H9 (cell line): ENCODE measurements at regions not wholly inside any gene's neighbourhood (a gene's known extent, or its start where the extent isn't known, plus 50 kb on each side); places are given as distances from the start of the nearest gene placed in this dataset.

Experiments used
- DNase-seq: peaks from one replicate; pipeline ENCODE4 v3.0.0-alpha.2; 2017
- H2AFZ ChIP-seq: one replicate; pipeline ENCODE4 v1.6.1; 2013; ENCODE audit warnings: mild to moderate bottlenecking, low read length, control low read depth, moderate library complexity
- H2AK5ac ChIP-seq: 2 replicates; pipeline ENCODE4 v1.6.1; 2013; ENCODE audit warnings: low read length, control low read depth, mixed read lengths; ENCODE audit not compliant: insufficient read length
- H2BK120ac ChIP-seq: one replicate; pipeline ENCODE4 v1.6.1; 2013; ENCODE audit warnings: low read depth, mild to moderate bottlenecking, low read length, control low read depth, inconsistent platforms; ENCODE audit not compliant: poor library complexity, severe bottlenecking
- H2BK12ac ChIP-seq: 2 replicates; pipeline ENCODE4 v1.6.1; 2013; ENCODE audit warnings: low read length, control low read depth, mixed read lengths, low read depth; ENCODE audit not compliant: insufficient read length
- H2BK15ac ChIP-seq: 2 replicates; pipeline ENCODE4 v1.6.1; 2013; ENCODE audit warnings: low read depth, low read length, control low read depth
- H2BK20ac ChIP-seq: one replicate; pipeline ENCODE4 v1.6.1; 2013; ENCODE audit warnings: low read depth, mild to moderate bottlenecking, low read length, control low read depth, inconsistent platforms; ENCODE audit not compliant: poor library complexity, severe bottlenecking
- H2BK5ac ChIP-seq: 2 replicates; pipeline ENCODE4 v1.6.1; 2013; ENCODE audit warnings: low read length, control low read depth, mixed read lengths; ENCODE audit not compliant: insufficient read length
- H3K14ac ChIP-seq: 2 replicates; pipeline ENCODE4 v1.6.1; 2013; ENCODE audit warnings: low read length, control low read depth; ENCODE audit not compliant: insufficient read depth
- H3K18ac ChIP-seq: 2 replicates; pipeline ENCODE4 v1.6.1; 2013; ENCODE audit warnings: low read depth, mild to moderate bottlenecking, mixed read lengths, low read length, control low read depth; ENCODE audit not compliant: insufficient read length
- H3K23ac ChIP-seq: 2 replicates; pipeline ENCODE4 v1.6.1; 2013; ENCODE audit warnings: low read length, control low read depth, mixed read lengths, low read depth; ENCODE audit not compliant: insufficient read length
- H3K23me2 ChIP-seq: 2 replicates; pipeline ENCODE4 v1.6.1; 2013; ENCODE audit warnings: low read depth, mild to moderate bottlenecking, mixed read lengths, low read length, control low read depth; ENCODE audit not compliant: insufficient read length, poor library complexity, severe bottlenecking
- H3K27ac ChIP-seq: 2 replicates; pipeline ENCODE4 v1.5.1; 2013; ENCODE audit warnings: low read length, control low read depth, mixed read lengths, low read depth; ENCODE audit not compliant: insufficient read length
- H3K27me3 ChIP-seq: 2 replicates; pipeline ENCODE4 v1.6.1; 2013; ENCODE audit warnings: low read length, control low read depth, inconsistent platforms; ENCODE audit not compliant: insufficient read depth
- H3K4ac ChIP-seq: 2 replicates; pipeline ENCODE4 v1.6.1; 2013; ENCODE audit warnings: low read depth, mild to moderate bottlenecking, control low read depth, inconsistent platforms, low read length, moderate library complexity
- H3K4me1 ChIP-seq: 2 replicates; pipeline ENCODE4 v1.6.1; 2013; ENCODE audit warnings: low read length, control low read depth, inconsistent platforms; ENCODE audit not compliant: insufficient read depth
- H3K4me2 ChIP-seq: 2 replicates; pipeline ENCODE4 v1.6.1; 2013; ENCODE audit warnings: low read length, control low read depth, mixed read lengths; ENCODE audit not compliant: insufficient read length, insufficient read depth
- H3K56ac ChIP-seq: 2 replicates; pipeline ENCODE4 v1.6.1; 2013; ENCODE audit warnings: low read depth, mild to moderate bottlenecking, mixed read lengths, low read length, control low read depth; ENCODE audit not compliant: insufficient read length
- H3K79me1 ChIP-seq: 2 replicates; pipeline ENCODE4 v1.6.1; 2013; ENCODE audit warnings: low read depth, mild to moderate bottlenecking, moderate library complexity, low read length, control low read depth, inconsistent platforms; ENCODE audit not compliant: insufficient read depth, poor library complexity, severe bottlenecking
- H3K79me2 ChIP-seq: 2 replicates; pipeline ENCODE4 v1.6.1; 2013; ENCODE audit warnings: low read length, control low read depth, inconsistent platforms; ENCODE audit not compliant: insufficient read depth
- H3K9ac ChIP-seq: 2 replicates; pipeline ENCODE4 v1.6.1; 2013; ENCODE audit warnings: low read length, control low read depth, mixed read lengths; ENCODE audit not compliant: insufficient read length; ENCODE audit errors: extremely low read depth
- H3K9me3 ChIP-seq: one replicate; pipeline ENCODE4 v1.6.1; 2013; ENCODE audit warnings: low read depth, low read length, inconsistent platforms; ENCODE audit not compliant: control insufficient read depth
- H3T11ph ChIP-seq: one replicate; pipeline ENCODE4 v1.6.1; 2013; ENCODE audit warnings: mild to moderate bottlenecking, low read length, control low read depth, inconsistent platforms
- H4K20me1 ChIP-seq: one replicate; pipeline ENCODE4 v1.6.1; 2013; ENCODE audit not compliant: control insufficient read depth, insufficient read length, insufficient read depth
- H4K5ac ChIP-seq: 2 replicates; pipeline ENCODE4 v1.6.1; 2013; ENCODE audit warnings: low read depth, mild to moderate bottlenecking, mixed read lengths, low read length, control low read depth; ENCODE audit not compliant: insufficient read length
- H4K8ac ChIP-seq: replicated peaks from 2 replicates; pipeline ENCODE4 v1.6.1; 2013; ENCODE audit warnings: low read length, control low read depth, mixed read lengths, low read depth; ENCODE audit not compliant: insufficient read length
- H4K91ac ChIP-seq: 2 replicates; pipeline ENCODE4 v1.6.1; 2013; ENCODE audit warnings: low read depth, mild to moderate bottlenecking, moderate library complexity, mixed read lengths, low read length, control low read depth; ENCODE audit not compliant: insufficient read length
- H3K27ac Mint-ChIP-seq, 3 experiments: 2 replicates in 2 of 3; 3 replicates in 1 of 3; pipeline ENCODE4 v1.8.0; 2020 to 2021; ENCODE audit warnings: mixed read lengths in 3 of 3, mild to moderate bottlenecking in 1 of 3, moderate library complexity in 1 of 3
- H3K27me3 Mint-ChIP-seq: 2 replicates; pipeline ENCODE4 v1.8.0; 2021; ENCODE audit warnings: low read depth, mild to moderate bottlenecking, moderate library complexity, mixed read lengths
- H3K36me3 Mint-ChIP-seq, 3 experiments: 2 replicates in 2 of 3; 3 replicates in 1 of 3; pipeline ENCODE4 v1.8.0; 2020 to 2021; ENCODE audit warnings: low read depth in 3 of 3, mixed read lengths in 3 of 3; ENCODE audit not compliant: insufficient read depth in 1 of 3
- H3K4me1 Mint-ChIP-seq, 2 experiments: 2 replicates each; pipeline ENCODE4 v1.8.0; 2020; ENCODE audit warnings: mixed read lengths in 2 of 2
- H3K4me3 Mint-ChIP-seq, 2 experiments: 2 replicates in 1 of 2; 3 replicates in 1 of 2; pipeline ENCODE4 v1.8.0; 2020 to 2021; ENCODE audit warnings: mild to moderate bottlenecking in 2 of 2, mixed read lengths in 2 of 2, moderate library complexity in 1 of 2
- H3K9me3 Mint-ChIP-seq, 2 experiments: 2 replicates in 1 of 2; 3 replicates in 1 of 2; pipeline ENCODE4 v1.8.0; 2020; ENCODE audit warnings: mild to moderate bottlenecking in 2 of 2, mixed read lengths in 2 of 2, moderate library complexity in 1 of 2
- CTCF ChIP-seq: fragments of 200-600 bp; sonication (generic); conservative IDR thresholded peaks from 3 replicates; pipeline ENCODE4 v1.8.0; 2021; ENCODE audit warnings: antibody characterized with exemption, mild to moderate bottlenecking
- WGBS: extraction: QIAGEN DNeasy Blood & Tissue Kit; methylation state at CpG from one replicate; pipeline ENCODE4 v1.1.7; 2013; ENCODE audit warnings: missing lambda C conversion rate, low lambda C conversion rate, mixed read lengths; ENCODE audit not compliant: insufficient read length; ENCODE audit errors: extremely low coverage; 5-methylcytosine and 5-hydroxymethylcytosine counted together

- peaks cover 0 to 4% (median 1%) of the 10 kb centered on the region in 3 experiments; a peak in 3 of 7 replicates for H3K36me3 Mint-ChIP-seq
- no peaks in the 10 kb centered on the region for H4K20me1 ChIP-seq
- H4K5ac ChIP-seq = no peak overlapping the region
- peaks cover 2 to 3% of the 10 kb centered on the region in 2 experiments; a peak in 2 of 5 replicates for H3K9me3 Mint-ChIP-seq
- no peak overlapping the region for H4K8ac ChIP-seq
- no peak overlapping the region for H2BK120ac ChIP-seq
- H2BK5ac ChIP-seq = no peak overlapping the region
- peaks cover 2% of the 10 kb centered on the region; the same call in 1 of the 2 replicates for H3K4me1 ChIP-seq
- H3K23me2 ChIP-seq = no peaks in the 10 kb centered on the region
- H3K4me2 ChIP-seq = no peak overlapping the region
- no peak overlapping the region for H3K9ac ChIP-seq
- H3K4me1 Mint-ChIP-seq = peaks cover 13 to 17% of the 10 kb centered on the region in 2 experiments
- peak; percentile 48; the same call in 2 of the 3 replicates for TF ChIP-seq CTCF
- H3K27me3 Mint-ChIP-seq = peaks cover 7% of the 10 kb centered on the region
- WGBS = no CpG with 5 or more reads among the region's 2 CpGs
- no peak overlapping the region for H3K4ac ChIP-seq
- H3K18ac ChIP-seq = no peak overlapping the region
- H3K56ac ChIP-seq = no peak overlapping the region
- H3K9me3 ChIP-seq = no peaks in the 10 kb centered on the region
- H3K27ac Mint-ChIP-seq = no peak overlapping the region
- H2BK12ac ChIP-seq = no peak overlapping the region
- H2AFZ ChIP-seq = no peak overlapping the region
- H3K79me2 ChIP-seq = no peaks in the 10 kb centered on the region
- H2BK15ac ChIP-seq = no peak overlapping the region
- no peaks in the 10 kb centered on the region for H3K27me3 ChIP-seq
- H3K79me1 ChIP-seq = no peaks in the 10 kb centered on the region
- H3K14ac ChIP-seq = no peak overlapping the region
- H2BK20ac ChIP-seq = no peak overlapping the region
- H3T11ph ChIP-seq = no peak overlapping the region
- no peak overlapping the region for H3K4me3 Mint-ChIP-seq
- H2AK5ac ChIP-seq = no peak overlapping the region
- no peak for DNase-seq
- H3K23ac ChIP-seq = no peak overlapping the region
- H4K91ac ChIP-seq = no peak overlapping the region
- H3K27ac ChIP-seq = no peak overlapping the region
Observed at GRCh38 chr5:90000351-90000750, 409.2 kb downstream of the CETN3 start.
